ENCODE measurements at regions not wholly inside any gene's neighbourhood (a gene's known extent, or its start where the extent isn't known, plus 50 kb on each side); places are given as distances from the start of the nearest gene placed in this dataset.

DNA sequence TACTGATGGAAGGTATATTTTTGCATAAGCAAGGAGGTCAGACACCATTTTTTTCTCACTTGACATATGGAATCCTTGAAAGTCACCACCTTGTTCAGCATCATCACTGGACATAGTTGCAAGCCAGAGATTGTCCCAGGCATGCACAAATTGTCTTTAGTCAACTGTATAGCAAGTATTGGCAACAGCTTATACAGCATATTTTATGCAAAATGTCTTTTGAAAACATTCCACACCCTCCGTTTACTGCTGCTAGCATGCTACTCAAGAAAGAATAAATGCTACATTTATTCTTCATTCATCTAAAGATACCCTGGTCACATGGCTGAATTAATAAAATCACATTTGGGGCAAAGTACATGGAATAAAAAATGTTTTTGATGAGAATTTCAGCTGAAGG lies 168.5 kb upstream of the DCBLD2 start:
- Histone ChIP-seq H3K9ac (ENCODE audit: low read depth, low read length) (no peak overlapping the region), H3K27ac (ENCODE audit: low read depth, low read length) (no peak overlapping the region), H3K9me3 (ENCODE audit: control insufficient read depth, insufficient read depth, low read length) (peaks cover 5% of the 10 kb centered on the region)

DNA sequence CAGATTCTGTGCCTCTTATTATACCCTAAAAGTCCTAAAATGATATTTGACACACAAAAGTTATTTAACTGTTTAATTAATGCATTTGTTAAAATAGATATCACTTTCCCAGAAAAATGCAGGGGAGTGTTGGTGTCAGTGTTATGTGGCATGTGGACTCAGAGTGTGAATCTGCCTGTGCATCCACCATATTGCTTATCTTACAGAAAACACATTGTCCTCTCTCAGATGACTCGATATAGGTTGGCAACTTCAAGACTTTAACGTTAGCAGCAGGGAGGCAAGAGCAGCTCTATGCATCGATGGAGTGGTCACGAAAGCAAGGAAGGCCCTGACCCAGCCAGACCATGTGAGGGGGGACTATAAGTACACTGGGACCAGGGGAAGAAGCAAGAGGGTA lies 165.4 kb upstream of the DCBLD2 start:
- H3K36me3 ChIP-seq (ENCODE audit: control insufficient read depth, insufficient read depth, low read length) = no peaks in the 10 kb centered on the region
- H3K9ac ChIP-seq (ENCODE audit: low read depth, low read length) = no peak overlapping the region
- H3K4me1 ChIP-seq (ENCODE audit: control insufficient read depth, insufficient read depth, low read length) = no peaks in the 10 kb centered on the region
- no peaks in the 10 kb centered on the region for H3K27me3 ChIP-seq (ENCODE audit: control insufficient read depth, insufficient read depth, low read length)
- no peak overlapping the region for H3K4me3 ChIP-seq (ENCODE audit: low read depth, low read length)
- H3K9me3 ChIP-seq (ENCODE audit: control insufficient read depth, insufficient read depth, low read length) = 0 out of 2 replicates have a peak, but pooled peaks cover 5% of the 10 kb centered on the region
- no peak overlapping the region for H3K27ac ChIP-seq (ENCODE audit: low read depth, low read length)

More for the DNA sequence above, 168.5 kb upstream of the DCBLD2 start:
- Histone ChIP-seq H3K4me1 (ENCODE audit: control insufficient read depth, insufficient read depth, low read length) (no peaks in the 10 kb centered on the region), H3K4me3 (ENCODE audit: low read depth, low read length) (no peak overlapping the region), H3K27me3 (ENCODE audit: control insufficient read depth, insufficient read depth, low read length) (no peaks in the 10 kb centered on the region), H3K36me3 (ENCODE audit: control insufficient read depth, insufficient read depth, low read length) (no peaks in the 10 kb centered on the region)

DNA sequence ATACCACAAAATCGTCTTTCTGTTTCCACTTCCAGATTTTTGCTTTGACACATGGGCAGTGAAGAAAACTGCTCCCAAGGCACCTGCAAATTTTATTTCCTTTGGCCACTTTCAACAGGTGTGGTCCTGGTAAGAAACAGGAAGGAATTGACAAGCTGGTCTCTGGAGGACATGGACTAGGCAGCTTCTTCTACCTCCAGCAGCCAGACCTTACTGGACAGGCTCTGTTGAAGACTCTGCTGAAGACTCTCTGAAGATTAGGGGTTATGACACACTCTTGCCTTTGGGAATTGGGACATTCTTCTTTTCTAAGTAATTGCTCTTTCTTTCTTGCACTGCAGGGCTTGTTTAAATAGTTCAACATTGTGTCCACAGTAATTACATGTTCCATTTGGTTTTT lies 147.7 kb upstream of the DCBLD2 start:
- Histone ChIP-seq H3K36me3 (ENCODE audit: control insufficient read depth, insufficient read depth, low read length) (no peaks in the 10 kb centered on the region), H3K27me3 (ENCODE audit: control insufficient read depth, insufficient read depth, low read length) (no peaks in the 10 kb centered on the region), H3K9ac (ENCODE audit: low read depth, low read length) (no peak overlapping the region), H3K4me1 (ENCODE audit: control insufficient read depth, insufficient read depth, low read length) (no peaks in the 10 kb centered on the region), H3K9me3 (ENCODE audit: control insufficient read depth, insufficient read depth, low read length) (no peaks in the 10 kb centered on the region), H3K27ac (ENCODE audit: low read depth, low read length) (no peak overlapping the region), H3K4me3 (ENCODE audit: low read depth, low read length) (no peak overlapping the region)

DNA sequence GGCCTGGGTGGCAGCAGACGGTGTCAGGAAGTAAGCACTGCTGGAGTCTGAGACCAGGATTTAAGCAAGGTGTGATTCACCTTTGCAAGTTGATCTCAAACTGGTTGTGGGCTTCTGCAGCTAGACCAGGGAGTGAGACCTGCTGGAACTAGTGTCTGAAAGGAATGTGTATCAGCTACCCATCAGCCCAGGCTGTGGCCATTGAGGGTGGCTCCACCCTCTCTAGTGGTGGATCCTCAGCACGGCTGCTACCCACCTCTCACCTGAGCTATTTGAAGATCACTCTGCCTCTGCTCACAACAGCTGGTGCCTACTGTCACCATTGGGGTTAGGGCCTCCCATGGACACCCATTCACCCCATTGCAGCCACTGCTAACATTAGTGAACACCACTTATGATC lies 140.3 kb upstream of the DCBLD2 start:
- H3K27me3 ChIP-seq (ENCODE audit: control insufficient read depth, insufficient read depth, low read length) = no peaks in the 10 kb centered on the region
- no peak overlapping the region for H3K9ac ChIP-seq (ENCODE audit: low read depth, low read length)
- H3K9me3 ChIP-seq (ENCODE audit: control insufficient read depth, insufficient read depth, low read length) = no peaks in the 10 kb centered on the region
- H3K27ac ChIP-seq (ENCODE audit: low read depth, low read length) = no peak overlapping the region
- no peaks in the 10 kb centered on the region for H3K36me3 ChIP-seq (ENCODE audit: control insufficient read depth, insufficient read depth, low read length)
- no peaks in the 10 kb centered on the region for H3K4me1 ChIP-seq (ENCODE audit: control insufficient read depth, insufficient read depth, low read length)
- H3K4me3 ChIP-seq (ENCODE audit: low read depth, low read length) = no peak overlapping the region

DNA sequence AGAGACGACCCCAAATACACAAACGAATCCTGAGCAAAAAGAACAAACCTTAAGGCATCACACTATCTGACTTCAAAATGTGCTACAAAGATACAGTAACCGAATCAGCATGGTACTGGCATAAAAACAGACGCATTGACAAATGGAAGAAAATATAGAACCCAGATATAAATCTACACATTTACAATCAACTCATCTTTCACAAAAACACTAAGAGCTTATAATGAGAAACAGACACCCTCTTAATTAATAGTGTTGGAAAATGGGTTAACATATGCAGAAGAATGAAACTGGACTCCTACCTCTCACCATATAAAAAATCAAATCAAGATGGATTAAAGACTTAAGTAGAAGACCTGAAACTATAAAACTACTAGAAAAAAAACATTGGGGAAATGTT lies 130.3 kb upstream of the DCBLD2 start:
- Histone ChIP-seq H3K4me1 (ENCODE audit: control insufficient read depth, insufficient read depth, low read length) (no peaks in the 10 kb centered on the region), H3K36me3 (ENCODE audit: control insufficient read depth, insufficient read depth, low read length) (no peaks in the 10 kb centered on the region), H3K27me3 (ENCODE audit: control insufficient read depth, insufficient read depth, low read length) (no peaks in the 10 kb centered on the region), H3K9ac (ENCODE audit: low read depth, low read length) (no peak overlapping the region), H3K9me3 (ENCODE audit: control insufficient read depth, insufficient read depth, low read length) (peaks cover 13% of the 10 kb centered on the region), H3K4me3 (ENCODE audit: low read depth, low read length) (no peak overlapping the region), H3K27ac (ENCODE audit: low read depth, low read length) (no peak overlapping the region)

DNA sequence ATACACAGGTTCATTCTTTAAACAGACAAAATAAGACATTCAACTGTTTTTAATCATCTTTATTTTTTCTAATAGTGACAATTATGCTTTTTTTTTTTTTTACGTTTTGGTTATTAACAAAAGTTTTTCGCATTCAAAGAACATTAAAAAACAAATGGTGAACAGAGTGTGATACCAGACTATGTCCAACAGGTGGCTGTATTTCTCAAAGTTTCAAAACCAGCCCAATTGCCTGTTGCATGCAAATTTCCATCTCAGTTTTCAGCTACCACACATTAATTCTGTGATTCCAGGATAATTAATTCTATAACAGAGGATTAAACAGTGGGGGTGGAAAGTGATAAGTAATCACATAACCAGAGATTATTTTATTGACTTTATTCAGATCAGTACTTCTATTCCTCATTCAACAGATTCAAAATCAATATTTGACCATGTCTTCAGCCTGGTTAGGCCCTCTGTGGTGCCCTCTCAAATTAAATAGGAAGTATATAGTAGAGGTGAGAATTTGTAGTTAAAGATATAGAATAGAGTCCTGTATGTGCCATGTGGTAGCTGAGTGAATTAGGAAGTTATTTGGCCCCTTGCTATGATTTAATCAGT lies 122.2 kb upstream of the DCBLD2 start:
- Histone ChIP-seq H3K36me3 (ENCODE audit: control insufficient read depth, insufficient read depth, low read length) (no peaks in the 10 kb centered on the region), H3K9ac (ENCODE audit: low read depth, low read length) (no peak overlapping the region), H3K27ac (ENCODE audit: low read depth, low read length) (no peak overlapping the region), H3K27me3 (ENCODE audit: control insufficient read depth, insufficient read depth, low read length) (no peaks in the 10 kb centered on the region), H3K9me3 (ENCODE audit: control insufficient read depth, insufficient read depth, low read length) (no peaks in the 10 kb centered on the region), H3K4me3 (ENCODE audit: low read depth, low read length) (no peak overlapping the region), H3K4me1 (ENCODE audit: control insufficient read depth, insufficient read depth, low read length) (no peaks in the 10 kb centered on the region)

DNA sequence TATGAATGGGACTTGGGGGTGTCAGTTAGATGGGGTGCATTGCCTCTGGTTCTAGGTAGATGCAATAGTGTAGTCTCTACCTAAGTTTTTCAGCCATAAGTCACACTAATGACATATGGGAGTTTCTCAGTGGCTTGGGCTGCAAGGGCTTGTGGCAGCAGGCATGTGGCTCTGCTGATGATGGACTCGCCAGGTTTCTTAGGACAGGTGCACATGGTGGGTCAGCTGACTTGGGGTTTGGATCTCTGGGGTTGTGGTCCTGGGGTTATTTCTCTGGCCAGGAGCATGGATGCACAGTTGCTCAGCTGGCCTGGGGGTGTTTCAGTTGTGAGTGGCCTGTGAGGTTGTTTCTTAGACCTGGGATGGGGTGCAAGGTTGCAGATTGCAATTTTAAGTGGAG lies 120.0 kb upstream of the DCBLD2 start:
- Histone ChIP-seq H3K4me1 (ENCODE audit: control insufficient read depth, insufficient read depth, low read length) (no peaks in the 10 kb centered on the region), H3K9me3 (ENCODE audit: control insufficient read depth, insufficient read depth, low read length) (no peaks in the 10 kb centered on the region), H3K9ac (ENCODE audit: low read depth, low read length) (no peak overlapping the region)

DNA sequence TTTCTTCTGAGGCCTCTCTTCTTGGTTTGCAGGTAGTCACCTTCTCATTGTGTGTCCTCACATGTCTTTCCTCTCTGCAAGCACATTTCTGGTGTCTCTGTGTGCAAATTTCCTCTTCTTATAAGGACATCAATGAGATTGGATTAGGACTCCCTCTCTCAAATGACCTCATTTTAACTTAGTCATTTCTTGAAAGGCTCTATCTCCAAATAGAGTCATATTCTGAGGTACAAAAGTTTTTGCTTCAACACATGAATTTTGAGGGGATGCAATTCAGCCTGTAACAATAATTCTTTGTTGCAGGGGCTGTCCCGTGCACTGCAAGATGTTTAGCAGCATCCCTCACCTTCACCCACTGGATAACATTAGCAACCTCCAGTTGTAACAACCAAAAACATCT lies 115.0 kb upstream of the DCBLD2 start:
- H3K9ac ChIP-seq (ENCODE audit: low read depth, low read length) = no peak overlapping the region
- H3K27me3 ChIP-seq (ENCODE audit: control insufficient read depth, insufficient read depth, low read length) = no peaks in the 10 kb centered on the region
- no peaks in the 10 kb centered on the region for H3K4me1 ChIP-seq (ENCODE audit: control insufficient read depth, insufficient read depth, low read length)
- H3K36me3 ChIP-seq (ENCODE audit: control insufficient read depth, insufficient read depth, low read length) = no peaks in the 10 kb centered on the region
- no peaks in the 10 kb centered on the region for H3K9me3 ChIP-seq (ENCODE audit: control insufficient read depth, insufficient read depth, low read length)
- H3K4me3 ChIP-seq (ENCODE audit: low read depth, low read length) = no peak overlapping the region
- H3K27ac ChIP-seq (ENCODE audit: low read depth, low read length) = no peak overlapping the region

More for the DNA sequence above, 120.0 kb upstream of the DCBLD2 start:
- Histone ChIP-seq H3K4me3 (ENCODE audit: low read depth, low read length) (no peak overlapping the region), H3K27ac (ENCODE audit: low read depth, low read length) (no peak overlapping the region), H3K36me3 (ENCODE audit: control insufficient read depth, insufficient read depth, low read length) (no peaks in the 10 kb centered on the region), H3K27me3 (ENCODE audit: control insufficient read depth, insufficient read depth, low read length) (no peaks in the 10 kb centered on the region)

DNA sequence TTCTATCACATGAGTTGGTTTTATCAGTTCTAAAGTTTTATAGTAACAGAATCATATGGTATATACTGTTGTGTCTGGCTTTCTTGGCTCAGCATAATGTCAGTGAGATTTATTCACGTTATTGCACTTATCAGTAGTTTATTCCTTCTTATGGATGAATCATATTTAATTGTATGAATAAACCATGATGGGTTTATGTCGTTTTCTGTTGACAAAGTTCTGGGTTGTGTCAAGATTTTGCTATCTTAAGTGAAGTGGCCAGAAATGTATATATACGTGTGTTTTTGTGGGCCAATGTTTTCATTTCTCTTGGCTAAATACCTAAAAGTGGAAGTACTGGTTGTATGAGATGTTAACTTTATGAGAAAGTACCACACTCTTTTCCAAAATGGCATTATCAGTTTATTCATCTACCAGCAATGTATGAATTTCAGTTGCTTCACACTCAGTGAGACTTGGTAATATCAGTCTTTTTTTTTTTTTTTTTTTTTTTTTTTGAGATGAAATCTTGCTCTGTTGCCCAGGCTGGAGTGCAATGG lies 112.4 kb upstream of the DCBLD2 start:
- H3K4me3 ChIP-seq (ENCODE audit: low read depth, low read length) = no peak overlapping the region
- H3K27ac ChIP-seq (ENCODE audit: low read depth, low read length) = no peak overlapping the region
- no peaks in the 10 kb centered on the region for H3K9me3 ChIP-seq (ENCODE audit: control insufficient read depth, insufficient read depth, low read length)
- H3K36me3 ChIP-seq (ENCODE audit: control insufficient read depth, insufficient read depth, low read length) = no peaks in the 10 kb centered on the region
- no peak overlapping the region for H3K9ac ChIP-seq (ENCODE audit: low read depth, low read length)
- H3K27me3 ChIP-seq (ENCODE audit: control insufficient read depth, insufficient read depth, low read length) = no peaks in the 10 kb centered on the region
- H3K4me1 ChIP-seq (ENCODE audit: control insufficient read depth, insufficient read depth, low read length) = no peaks in the 10 kb centered on the region

DNA sequence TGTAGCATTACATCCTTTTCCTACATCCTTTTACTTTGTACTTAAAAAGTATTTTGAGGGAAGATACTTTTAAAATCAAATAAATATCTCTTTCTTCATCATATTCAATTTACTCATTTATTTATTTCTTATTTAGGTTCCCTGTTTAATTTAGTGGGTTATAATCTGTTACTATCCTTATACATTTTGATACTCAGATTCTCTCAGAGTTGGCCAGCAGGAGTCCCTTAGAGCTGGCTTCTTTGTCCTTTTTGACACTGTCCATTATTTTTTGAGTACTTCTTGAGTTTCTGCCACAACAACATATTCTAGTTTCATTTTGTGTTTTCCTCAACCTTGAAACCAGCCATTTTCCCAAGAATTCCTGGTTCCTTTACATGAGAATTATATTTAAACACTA lies 111.6 kb upstream of the DCBLD2 start:
- no peak overlapping the region for H3K27ac ChIP-seq (ENCODE audit: low read depth, low read length)
- no peaks in the 10 kb centered on the region for H3K36me3 ChIP-seq (ENCODE audit: control insufficient read depth, insufficient read depth, low read length)
- H3K9me3 ChIP-seq (ENCODE audit: control insufficient read depth, insufficient read depth, low read length) = no peaks in the 10 kb centered on the region
- H3K9ac ChIP-seq (ENCODE audit: low read depth, low read length) = no peak overlapping the region
- no peaks in the 10 kb centered on the region for H3K27me3 ChIP-seq (ENCODE audit: control insufficient read depth, insufficient read depth, low read length)
- no peaks in the 10 kb centered on the region for H3K4me1 ChIP-seq (ENCODE audit: control insufficient read depth, insufficient read depth, low read length)
- H3K4me3 ChIP-seq (ENCODE audit: low read depth, low read length) = no peak overlapping the region

DNA sequence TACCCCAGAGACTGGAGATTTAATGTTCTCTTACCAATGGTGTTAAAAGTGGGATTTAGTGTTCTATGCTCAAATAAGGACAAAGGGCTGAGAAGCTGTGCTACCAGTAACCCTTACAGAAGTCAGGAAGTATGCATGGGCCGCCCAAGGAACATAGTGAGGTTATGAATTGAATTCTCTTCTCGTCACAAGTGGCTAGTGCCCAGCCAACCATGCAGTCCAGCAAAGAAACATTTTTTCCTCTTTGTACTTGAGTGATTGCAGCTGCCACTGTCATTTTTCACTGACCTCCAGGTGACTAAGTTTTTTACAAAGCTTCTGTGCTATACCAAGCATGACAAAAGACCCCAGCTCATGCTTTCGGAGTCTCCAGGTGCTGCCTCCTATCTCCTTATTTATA lies 110.6 kb upstream of the DCBLD2 start:
- Histone ChIP-seq H3K27me3 (ENCODE audit: control insufficient read depth, insufficient read depth, low read length) (no peaks in the 10 kb centered on the region), H3K27ac (ENCODE audit: low read depth, low read length) (no peak overlapping the region), H3K4me3 (ENCODE audit: low read depth, low read length) (no peak overlapping the region), H3K36me3 (ENCODE audit: control insufficient read depth, insufficient read depth, low read length) (no peaks in the 10 kb centered on the region), H3K4me1 (ENCODE audit: control insufficient read depth, insufficient read depth, low read length) (no peaks in the 10 kb centered on the region), H3K9me3 (ENCODE audit: control insufficient read depth, insufficient read depth, low read length) (no peaks in the 10 kb centered on the region), H3K9ac (ENCODE audit: low read depth, low read length) (no peak overlapping the region)

Data from HUES48 (cell line).